KG1 (cell line): ENCODE measurements at regions not wholly inside any gene's neighbourhood (a gene's known extent, or its start where the extent isn't known, plus 50 kb on each side); places are given as distances from the start of the nearest gene placed in this dataset.

Experiments
- DNase-seq: peaks from one replicate; lab custom pipeline; 2025; lab: John Stamatoyannopoulos, UW

DNA sequence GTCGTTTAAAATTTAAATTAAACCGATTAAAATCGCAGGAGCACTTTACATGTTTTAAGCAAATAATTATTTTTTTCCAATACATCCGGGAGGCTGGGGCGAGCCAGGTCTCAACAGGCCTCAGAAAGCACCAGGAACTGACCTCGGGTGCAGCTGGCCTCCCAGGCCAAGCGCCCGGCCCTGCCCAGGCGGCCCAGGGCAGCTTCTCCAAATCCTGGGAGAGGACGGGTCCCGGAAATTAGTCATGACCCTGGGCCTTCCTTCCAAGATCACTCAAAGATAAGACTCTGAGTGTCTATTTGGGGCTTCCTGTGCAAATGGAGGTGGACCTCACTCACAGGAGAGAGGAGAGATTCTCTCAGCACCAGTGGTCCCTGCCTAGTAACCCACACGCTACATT is 177.1 kb downstream of the BCL11B start:
- DNase-seq, result no peak

DNA sequence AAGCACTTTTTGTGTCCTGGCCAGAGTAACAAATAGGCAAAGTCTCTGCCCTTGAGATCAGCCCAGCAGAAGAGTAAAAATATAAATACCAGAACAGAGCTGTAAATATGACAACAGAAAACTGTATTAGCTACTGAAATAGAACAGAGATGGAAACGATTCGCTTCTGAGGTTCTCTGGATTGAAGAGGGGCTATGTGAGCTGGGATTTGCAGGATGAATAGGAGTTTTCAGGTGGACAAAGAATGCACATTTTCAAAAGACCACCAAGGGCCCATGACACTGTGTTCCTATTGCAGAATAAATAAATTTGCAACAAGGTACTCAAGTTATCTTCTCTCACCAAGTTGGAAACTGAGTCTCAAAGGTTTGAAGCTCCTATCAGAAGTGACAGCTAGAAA is 176.6 kb downstream of the BCL11B start:
- no peak for DNase-seq

DNA sequence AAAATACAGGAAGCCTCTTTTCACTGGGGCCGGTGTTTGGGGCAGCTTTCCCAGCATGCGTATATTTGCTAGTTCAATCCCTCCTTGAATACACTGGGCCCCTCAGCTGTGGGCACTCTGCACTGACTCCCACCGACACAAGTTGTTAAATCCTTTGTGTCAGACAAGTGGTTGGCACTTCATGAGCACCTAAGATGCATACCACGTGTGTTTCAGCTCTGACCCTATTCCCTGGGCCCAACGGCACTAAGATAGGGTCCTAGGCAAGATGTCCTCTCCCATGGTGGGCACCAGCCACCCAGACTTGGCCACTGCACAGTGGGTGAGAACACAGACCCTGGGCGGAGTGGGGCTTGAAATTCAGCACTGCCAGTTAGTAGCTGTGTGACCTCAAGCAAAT is 173.8 kb downstream of the BCL11B start:
- DNase-seq, result no peak

DNA sequence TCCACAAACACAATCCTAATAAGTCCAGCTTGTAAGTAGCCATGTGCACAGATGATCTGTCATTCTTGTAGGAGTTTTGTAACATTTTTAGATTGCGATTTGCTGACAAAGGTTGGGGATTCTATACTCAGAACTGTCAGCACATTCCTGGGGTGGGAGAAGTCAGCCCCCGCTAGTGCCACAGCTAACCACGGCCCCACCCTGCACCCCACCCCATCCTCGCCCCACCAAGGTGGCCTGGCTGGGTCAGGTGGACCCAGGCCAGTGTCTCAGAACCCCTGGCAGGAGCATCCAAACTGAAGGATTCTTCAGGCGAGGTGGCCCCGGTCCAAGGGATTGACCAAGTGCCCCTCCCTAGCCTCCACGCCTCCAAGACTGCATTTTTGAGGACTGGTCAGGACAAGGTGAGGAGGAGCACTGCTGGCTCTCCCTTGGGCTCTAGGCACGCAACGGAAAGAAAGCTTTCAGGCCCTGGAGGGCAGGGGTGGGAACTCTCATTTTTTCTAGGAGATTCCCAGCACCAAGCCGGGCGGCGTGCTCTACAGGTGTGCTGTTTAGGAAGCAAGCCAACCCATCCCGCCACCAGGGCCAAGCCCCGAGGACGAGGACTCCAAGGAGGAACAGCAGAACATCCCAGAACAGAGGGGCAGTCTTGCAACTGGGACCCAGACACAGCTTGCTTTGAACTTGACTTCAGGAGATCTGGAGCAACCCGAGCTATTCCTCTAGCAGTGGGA is 172.8 kb downstream of the BCL11B start:
- DNase-seq, result no peak

DNA sequence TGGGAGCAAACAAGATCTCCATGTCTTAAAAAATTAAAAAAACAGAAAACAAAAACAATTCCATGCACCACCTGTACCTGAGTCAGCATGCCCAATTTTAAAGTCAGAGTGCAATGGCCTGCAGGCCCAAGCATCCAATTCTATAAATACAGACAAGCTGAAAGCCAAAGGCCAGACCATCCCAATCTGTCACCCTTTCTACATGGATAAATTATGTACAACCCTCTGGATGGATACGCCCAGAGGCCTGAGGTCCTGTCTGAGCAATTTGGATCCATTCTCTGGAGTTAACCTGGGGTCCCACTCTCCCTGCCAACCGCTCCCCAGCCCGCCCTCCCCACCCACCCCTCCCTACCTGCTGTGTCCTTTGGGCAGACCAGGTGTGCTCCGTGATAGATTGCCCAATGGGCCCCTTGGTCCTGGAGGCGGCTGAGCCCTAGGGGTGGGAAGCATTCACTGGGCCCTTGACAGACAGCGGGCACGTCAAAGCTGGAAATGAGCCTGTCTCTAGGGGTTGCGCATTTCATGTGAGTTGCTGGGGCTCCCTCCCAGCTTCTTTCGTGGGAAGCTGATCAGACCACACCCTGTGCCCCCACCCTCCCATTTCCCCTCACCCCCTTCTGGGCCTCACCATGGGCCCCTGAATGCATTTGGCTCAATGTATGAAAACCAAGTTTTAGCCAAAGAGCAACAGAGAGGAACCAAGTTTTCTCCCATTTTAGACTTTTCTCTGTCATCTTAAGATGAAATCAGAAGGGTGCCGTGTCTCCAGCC is 171.3 kb downstream of the BCL11B start:
- no peak for DNase-seq

DNA sequence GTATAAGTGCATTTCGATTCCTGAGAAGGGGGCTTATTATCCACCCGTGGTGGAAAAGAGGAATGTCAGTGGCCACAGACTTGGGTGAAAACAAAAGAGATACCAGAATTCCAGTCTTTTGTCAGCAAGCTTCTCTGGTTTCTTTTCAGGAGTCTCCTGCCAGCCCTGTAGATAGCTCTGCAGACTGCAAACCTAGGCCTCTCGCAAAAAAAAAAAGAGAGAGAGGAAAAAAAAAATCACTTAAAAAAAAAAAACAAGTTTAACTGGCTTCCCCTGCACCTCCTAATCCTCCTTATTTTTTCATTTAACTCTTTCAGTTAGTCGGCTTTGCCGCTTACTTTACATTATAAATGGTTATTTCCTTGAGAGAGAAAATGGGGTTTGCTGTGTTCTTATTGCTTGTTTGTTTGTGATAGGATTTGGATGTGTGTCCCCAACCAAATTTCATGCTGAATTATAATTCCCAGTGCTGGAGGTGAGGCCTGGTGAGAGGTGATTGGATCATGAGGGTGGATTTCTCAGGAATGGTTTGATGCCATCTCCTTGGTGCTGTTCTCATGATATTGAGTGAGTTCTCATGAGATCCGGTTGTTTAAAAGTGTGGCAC is 170.0 kb downstream of the BCL11B start:
- DNase-seq, result no peak

DNA sequence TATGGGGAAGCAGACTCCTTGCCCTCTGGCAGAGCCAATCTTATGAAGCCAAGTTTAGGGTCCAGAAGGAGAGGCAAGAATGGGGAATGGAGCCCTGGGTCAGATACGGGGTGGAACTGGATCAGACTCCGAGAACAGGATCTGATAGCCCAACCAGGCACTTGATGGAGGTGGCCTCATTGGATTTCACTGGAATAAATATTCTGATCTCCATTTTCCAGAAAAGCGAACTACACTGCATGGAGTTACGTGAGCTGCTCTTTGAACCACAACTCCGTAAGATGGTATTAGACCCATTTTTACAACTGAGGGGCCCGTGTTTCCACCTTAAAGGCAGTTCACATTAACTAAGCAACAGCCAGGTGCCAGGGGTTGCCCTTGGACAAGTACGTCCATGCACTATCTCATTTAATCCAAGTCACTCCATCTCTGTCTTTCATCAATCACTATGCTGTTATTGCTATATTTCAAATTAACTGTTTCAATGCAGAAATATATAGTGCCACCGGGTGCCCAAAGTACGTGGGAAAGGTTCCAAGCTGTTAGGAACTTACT is 155.2 kb downstream of the BCL11B start:
- no peak for DNase-seq

DNA sequence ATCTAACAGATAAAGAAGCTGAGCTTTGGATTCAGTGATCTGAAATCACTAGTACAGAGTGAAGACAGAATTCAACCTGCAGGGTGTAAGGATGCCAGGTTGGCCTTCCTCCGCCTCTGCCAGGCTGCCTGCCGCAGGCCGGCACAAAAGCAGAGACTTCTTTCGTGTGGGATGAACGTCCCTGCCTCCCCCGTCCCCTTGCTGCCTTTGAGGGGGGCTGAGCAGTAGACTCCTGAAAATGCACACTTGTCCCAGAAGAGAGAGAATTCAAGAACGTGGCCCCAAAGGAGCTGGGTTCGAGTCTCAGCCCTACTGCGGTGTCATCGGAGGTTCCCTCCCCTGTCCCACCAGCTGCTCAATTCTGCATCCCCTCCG is 154.3 kb downstream of the BCL11B start:
- DNase-seq, result no peak

DNA sequence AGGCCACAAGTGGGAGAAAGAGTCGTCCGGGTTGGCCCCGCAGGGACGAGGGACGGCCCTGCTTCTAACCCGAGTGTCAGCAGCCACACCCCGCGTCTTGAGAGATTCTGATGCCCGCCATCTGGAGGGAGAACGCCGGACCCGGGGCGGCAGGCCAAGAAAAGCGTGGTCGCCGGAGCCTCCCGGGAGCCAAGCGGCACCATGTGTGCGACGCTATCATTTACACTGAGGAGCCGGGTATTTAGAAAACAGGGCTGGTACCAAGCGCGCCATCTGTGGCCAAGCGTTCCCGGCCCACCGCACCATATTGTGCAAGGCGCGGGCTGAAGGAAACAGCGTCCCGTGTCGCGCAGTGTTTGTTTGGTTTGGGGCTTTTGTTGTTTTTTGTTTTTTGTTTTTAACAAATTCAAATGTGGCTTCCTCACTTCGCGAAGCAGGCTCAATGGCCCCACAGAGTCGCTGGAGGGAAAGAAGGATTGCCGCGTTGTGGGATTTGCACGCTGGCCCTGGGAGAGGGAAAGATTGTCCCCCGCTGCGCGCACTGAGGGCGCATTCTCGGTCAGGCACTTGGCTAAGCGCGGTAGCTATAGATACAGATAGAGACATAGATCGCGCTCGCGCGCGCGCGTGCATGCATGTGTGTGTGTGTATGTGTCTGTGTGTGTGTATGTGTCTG is 153.8 kb downstream of the BCL11B start:
- DNase-seq, result no peak

DNA sequence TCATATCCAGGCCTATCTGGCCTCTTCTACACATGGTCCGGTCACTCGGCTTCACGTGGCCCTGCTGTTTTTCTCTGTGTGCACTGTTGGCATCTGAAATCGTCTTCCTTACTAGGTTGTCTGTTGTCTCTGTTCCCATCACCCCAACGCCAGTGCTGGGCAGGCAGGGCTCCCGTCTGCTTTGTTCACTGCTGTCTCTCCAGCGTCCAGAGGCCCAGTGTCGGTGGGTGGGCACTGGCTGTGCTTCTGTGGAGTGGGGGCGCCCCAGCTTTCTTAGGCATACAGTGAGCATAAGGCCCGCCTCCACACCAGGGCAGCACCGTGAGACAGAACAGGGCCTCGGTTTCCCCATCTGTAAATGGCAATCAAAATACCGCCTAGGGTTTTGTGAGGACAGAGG is 153.1 kb downstream of the BCL11B start:
- no peak for DNase-seq
